ENCODE measurements at regions not wholly inside any gene's neighbourhood (a gene's known extent, or its start where the extent isn't known, plus 50 kb on each side); places are given as distances from the start of the nearest gene placed in this dataset.
A peak's percentile ranks its signal among the peaks of the same experiment; 100 is the strongest.

DNA sequence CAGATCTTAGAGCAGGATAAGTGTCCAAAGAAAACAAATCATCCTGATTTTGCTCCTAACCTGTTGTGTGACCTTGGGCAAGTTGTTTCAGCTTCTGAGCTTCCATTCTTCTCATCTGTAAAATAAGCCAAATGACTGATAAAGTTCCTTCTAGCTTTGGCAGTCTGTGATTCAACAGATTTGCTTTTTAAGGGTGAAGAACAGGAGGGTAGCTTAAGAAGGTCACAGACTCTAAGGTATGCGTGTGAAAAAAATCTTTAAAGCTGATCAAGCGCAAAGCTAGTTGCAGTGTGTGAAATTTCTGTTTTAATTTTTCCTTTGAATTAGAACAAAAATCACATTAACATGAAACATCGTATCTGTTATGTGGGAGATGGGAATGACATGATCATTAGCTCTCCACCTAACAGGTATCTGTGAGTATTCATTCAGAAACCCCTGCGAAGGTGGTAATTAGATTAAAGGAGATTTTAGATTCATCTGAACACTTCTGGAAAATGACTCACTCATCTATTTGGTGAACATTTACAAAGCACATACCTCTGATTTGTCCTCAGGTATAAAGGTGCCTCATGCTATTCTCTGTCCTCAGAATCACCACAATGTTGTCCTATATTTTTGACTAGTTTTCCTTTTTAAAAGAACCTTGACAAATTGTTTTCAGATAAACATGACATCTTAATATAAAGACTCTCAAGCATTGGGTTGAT, 131.9 kb upstream of the CPM start:
- DNase-seq, result no peak

DNA sequence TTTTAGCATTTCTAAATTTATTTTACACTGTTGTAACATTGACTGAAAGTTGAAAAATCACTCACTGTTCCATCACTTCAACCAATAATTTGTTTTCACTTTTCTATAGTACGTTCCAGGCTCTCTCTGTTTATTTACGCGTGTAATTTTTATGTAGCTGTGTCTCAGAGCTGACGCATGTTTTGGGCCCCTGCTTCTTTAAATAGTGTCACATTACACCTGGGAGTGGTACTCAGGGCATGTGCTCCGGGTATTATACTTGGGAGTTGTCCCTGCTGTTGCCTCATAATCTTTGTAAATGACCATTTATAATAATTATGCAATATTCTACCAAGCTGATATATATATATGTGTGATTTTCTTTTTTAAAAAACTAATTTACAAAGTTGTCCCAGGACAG, 132.8 kb upstream of the CPM start:
- no peak for DNase-seq

GRCh38 chr12:69066492-69067373, 133.8 kb upstream of the CPM start:
- DNase-seq, result no peak

DNA sequence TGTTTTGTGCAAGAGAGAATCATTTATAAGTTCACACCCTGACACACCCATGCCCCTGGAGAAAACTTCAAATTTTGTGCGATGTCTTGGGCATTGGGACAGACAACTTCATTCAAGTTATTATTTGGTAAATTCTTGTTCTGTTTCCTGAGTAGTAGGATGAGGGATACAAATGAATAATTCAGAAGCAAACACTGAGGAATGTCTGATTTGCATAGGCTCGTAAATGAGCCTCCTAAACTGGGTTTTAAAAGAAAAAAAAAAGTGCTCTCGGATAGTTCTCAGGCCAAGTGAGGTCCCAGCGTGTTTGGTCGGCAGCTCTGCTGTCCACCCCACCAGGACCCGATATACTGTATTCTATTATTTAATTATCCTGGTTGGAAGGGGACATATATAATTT, 134.7 kb upstream of the CPM start:
- no peak for DNase-seq

- no peak for DNase-seq
Measured at GRCh38 chr12:69068448-69068847, 135.5 kb upstream of the CPM start.

DNA sequence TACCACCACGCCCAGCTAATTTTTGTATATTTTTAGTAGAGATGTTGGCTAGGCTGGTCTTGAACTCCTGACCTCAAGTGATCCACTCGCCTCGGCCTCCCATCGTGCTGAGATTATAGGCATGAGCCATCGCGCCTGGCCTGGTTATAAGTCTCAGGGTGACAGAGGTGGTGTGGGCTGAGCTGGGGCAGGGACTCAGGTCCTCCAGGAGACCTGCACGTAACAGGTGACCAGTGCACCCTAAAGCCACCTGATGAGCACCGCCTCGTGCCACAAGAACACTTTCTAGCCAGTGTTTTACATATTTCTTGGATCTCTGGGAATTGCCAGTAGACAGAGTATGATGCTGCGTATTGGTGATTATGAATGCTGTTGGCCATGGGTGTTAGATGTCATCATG, 136.5 kb upstream of the CPM start:
- no peak for DNase-seq

DNA sequence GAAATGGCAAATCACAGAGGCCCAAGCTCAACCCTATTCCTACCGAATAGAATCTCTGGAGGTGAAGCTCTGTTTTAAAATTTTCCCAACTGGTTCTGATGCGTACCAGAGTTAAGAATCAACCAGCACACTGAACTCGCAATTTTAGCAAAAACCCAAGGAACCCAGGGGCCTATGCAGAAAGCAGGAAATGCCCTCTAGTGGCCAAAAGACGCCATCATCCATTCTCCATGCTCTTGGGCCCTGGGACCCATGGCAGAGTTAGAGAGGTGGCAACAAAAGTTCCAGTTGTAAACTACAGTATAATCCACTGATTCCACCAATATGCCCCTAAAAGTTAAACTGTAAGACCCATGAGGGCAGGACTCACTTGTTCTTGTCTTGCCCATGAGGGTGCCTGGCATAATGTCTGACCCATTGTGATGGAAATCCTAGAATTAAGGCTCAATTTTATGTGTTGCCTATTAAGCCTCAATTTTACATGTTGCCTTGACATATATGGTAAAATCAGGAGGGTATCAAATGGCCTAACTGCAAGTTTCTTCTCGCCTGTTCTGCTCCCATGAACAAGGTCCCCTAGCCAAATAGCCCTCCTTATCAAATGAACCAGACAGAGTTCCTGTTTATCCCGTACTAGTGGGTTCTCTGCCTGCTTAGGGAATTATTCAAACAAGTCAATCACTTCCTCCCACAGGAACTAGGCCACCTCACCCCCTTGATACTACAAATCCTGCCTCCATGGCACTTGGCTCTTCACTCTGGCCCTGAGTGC, 137.5 kb upstream of the CPM start:
- DNase-seq, result peak; percentile 56

- no peak for DNase-seq
Measured at GRCh38 chr12:69071091-69071370, 138.1 kb upstream of the CPM start.

DNA sequence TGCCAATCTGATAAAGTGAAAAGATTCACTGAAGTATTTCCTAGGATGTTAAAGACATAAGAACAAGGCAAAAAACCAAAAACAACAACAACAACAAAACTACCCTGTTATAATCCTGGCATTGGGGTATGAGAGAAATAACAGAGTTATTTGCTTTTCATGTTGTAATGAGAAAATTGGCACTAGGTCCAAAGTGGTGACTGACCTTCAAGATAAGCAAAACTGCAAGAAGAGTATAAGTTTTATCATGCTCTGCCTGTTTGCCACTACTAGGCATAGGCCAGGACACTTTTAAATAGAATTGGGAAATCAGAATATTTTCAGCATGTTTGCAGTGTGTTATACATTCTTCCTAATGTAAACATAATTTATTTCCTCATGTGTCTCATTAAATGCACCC, 140.1 kb upstream of the CPM start:
- no peak for DNase-seq

DNA sequence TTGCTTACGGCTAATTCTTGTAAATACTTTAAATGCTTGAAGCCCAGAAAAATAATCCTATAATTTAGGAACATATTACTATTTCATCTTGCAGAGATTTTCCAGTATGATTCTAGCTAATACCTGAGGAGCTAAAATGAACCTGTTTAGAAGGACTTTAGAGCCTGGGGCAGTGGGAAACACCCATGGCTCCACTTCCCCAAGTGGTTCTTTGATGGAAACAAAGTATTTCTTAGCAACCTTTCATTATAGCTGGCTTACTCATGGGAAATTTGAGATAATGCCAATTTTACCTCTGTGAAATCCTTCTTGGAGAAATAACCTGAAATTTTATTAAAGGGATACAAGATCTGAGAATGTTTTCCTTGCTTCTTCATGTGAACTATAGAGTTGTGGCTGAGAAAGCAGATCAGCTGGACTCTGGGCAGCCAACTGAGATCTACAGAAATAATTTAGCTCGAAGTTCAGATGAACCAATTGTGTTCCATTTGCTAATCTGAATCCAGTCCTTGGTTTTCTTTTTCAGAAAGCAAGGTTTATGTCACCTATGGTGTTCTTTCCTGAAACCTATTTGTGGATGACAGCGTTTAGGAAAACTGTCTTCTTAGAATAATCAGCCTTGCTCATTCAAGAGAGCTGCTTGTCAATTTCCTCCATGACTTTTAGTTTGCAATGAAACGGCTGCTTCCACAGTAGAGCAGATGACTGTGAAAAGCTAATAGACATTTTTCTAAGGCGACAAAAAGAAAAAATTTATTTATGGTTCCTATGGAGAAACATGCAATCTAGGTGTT, 141.8 kb upstream of the CPM start:
- DNase-seq, result no peak

- DNase-seq, result no peak
Measured at GRCh38 chr12:69083689-69084088, 150.7 kb upstream of the CPM start.

DNA sequence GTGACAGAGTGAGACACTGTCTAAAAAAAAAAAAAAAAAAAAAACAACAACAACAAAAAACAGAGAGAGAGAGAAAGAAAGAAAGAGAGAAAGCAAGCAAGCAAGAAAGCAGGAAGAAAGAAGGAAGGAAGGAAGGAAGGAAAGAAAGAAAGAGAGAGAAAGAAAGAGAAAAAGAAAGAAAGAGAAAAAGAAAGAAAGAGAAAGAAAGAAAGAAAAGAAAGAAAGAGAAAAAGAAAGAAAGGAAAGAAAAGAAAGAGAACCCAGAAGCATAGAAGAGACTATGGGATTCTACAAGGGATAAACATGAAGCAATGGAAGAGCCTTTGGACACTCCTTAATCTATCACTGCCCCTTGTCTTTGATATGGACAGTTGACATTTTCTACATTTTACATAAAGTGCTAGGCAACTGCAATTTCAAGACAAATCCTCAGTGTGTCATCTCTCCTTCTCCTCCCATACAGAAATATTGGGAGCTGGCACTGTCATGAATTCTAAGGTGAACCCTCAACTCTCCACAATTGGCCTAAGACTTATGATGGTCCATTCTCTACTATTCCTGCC, 151.9 kb upstream of the CPM start:
- no peak for DNase-seq

GRCh38 chr12:69085852-69086251, 152.9 kb upstream of the CPM start:
- no peak for DNase-seq

DNA sequence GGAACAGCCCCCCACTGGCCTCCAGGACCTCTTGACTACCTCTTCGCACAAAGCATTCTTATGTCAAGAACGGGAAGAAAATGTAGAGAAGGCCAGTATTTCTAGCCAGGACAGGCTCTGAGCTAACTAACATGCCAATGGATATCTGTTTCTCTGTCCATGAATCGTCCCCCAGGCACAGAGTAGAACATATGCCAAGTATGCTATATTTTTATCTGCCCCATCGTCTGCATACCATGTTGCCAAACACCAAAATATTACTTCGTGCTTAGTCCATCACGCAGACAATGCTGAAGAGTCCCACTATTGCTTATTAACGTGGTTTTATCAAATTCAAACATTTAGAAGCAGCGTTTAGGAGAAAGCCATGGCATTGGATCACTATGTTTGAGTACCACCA, 151.4 kb upstream of the CPSF6 start:
- no peak for DNase-seq

DNA sequence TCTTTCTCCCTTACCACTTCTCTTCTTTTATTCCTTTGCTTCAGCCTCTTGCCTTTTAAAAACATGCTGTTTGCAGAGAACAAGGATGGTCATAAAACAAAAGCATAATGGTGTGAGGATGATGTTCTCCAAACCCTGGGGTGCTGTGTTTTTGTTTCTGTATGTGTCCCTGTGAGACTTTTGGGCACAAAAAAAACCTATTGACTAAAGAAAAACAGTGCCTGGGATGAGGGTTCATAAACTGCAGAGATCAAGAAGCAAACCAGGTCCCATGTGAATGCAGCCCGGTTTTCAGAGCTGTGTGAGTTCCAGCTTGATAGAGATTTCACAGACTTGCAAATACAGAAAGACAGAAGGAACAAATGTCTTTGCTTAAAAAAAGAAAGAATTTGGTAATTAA, 148.6 kb upstream of the CPSF6 start:
- no peak for DNase-seq

DNA sequence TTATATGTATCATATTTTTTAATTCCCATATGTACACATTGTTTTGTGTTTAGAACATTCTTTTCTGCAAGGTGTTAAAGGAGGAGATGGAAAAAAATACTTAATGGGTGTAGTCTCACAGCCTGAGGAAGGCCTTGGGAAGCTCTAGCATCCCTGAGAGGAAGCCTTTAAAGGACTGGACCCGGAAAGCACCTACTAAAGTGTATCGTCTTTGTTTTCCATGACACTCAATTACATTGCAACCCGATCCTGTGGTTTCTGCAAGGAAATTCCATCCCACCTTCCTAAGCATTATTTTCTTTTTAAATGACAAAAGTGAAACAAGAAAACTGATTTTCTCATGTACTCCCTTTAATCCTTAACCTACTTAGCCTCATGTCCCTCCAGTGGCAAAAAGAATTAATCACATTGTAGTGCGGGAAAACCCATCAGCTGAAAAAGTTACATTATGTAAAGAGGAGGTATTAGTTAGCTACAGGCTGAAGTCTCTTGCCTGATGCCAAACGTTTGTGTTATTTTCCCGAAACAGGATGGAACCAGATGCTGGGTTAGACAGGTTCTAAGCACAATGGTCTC, 147.8 kb upstream of the CPSF6 start:
- no peak for DNase-seq

DNA sequence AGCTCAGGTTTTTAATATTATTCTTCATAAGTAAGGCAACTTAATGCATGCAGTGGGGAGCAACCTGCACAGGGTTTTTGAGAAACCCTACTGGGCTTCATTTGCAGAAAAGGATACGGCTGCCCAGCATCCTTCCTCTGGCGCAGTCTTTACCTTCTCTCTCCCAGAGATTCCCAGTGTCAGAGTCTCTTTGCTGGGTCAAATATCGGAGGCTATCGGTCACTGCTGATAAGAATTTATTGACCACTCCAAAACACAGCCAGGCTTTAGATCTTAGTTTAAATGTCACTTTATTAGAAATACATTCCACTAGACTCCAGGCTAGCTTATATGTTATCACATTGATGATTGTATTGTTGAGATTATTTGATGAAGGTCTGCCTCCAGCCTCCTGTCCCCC, 147.2 kb upstream of the CPSF6 start:
- no peak for DNase-seq

DNA sequence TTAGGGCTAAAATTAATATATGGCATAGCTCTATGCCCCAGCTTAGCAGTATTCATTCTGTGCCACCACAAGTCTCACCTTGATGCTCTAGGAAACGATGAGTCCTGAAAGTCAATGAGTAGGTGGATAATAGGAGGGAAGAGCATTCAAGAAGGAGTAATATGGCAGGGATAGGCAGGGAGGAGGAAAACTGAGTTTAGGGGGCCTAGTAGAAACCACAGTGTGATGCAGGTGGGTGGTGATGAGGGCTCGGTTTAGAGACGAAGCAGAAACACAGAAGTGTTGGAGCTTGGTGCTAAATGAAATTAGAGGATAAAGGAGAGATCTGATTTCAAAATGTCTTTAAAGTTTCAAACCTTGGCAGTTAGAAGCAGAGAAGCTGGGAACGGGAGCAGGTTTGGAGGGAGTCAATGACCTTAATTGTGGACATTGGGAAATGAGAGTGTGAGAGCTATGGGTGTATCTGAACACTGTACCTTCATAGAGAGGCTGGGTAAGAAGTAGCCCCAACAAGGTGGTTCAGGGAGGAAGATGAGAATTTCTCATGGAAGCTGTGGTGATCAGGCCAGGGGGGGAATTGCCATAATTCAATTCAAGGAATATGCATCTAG, 144.7 kb upstream of the CPSF6 start:
- no peak for DNase-seq

GRCh38 chr12:69095765-69096477, 143.4 kb upstream of the CPSF6 start:
- DNase-seq, result no peak

DNA sequence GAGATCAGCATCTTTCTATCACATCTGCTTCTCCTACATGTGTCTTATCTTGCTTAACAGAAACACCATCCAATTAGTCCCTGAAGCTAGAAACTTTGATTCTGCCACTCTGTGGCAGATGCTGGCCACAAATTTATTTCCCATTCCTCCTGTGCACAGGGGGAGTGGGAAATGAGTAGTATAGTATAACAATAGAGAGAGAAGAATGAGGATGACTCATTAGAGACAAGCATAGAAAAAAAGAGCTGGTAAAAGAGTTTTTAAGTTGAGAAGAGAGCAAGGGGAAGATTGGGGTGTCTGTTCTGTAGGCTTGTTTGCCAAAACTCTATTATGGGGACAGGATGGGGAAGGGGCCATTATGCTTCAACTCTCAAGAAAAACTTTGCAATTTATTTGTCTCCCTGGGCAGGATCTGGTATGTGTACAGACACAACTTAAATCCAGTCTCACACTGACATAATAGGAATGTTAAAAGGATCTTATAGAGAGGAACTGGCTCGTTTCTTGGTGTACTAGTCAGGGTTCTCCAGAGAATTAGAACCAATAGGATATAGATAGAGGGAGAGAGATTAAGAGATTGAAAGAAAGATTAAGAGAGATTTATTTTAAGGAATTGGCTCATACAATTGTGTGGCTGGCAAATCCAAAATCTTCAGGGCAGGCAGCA, 142.6 kb upstream of the CPSF6 start:
- DNase-seq, result no peak

Data from stimulated activated CD4-positive, alpha-beta T cell treated with anti-CD3 and anti-CD28 coated beads, Interleukin-4, amount 100 ng/mL, for 1 hour (primary cell).